Chondrocyte (in vitro differentiated cells): ENCODE measurements at regions not wholly inside any gene's neighbourhood (a gene's known extent, or its start where the extent isn't known, plus 50 kb on each side); places are given as distances from the start of the nearest gene placed in this dataset.

Experiments used
- DNase-seq: peaks from one replicate; pipeline ENCODE4 v3.0.0; 2021; ENCODE audit warnings: mixed read lengths, low spot score
- H3K27ac Mint-ChIP-seq: one replicate; pipeline ENCODE4 v1.8.0; 2021; ENCODE audit warnings: mild to moderate bottlenecking, moderate library complexity, mixed read lengths; ENCODE audit not compliant: unreplicated experiment
- H3K27me3 Mint-ChIP-seq: 2 replicates; pipeline ENCODE4 v1.8.0; 2021; ENCODE audit warnings: low read depth, mixed read lengths
- H3K36me3 Mint-ChIP-seq: 2 replicates; pipeline ENCODE4 v1.8.0; 2021; ENCODE audit warnings: low read depth, mixed read lengths
- H3K4me1 Mint-ChIP-seq: 2 replicates; pipeline ENCODE4 v1.8.0; 2021; ENCODE audit warnings: low read depth, mild to moderate bottlenecking, mixed read lengths
- H3K4me3 Mint-ChIP-seq: one replicate; pipeline ENCODE4 v1.8.0; 2021; ENCODE audit warnings: mild to moderate bottlenecking, moderate library complexity, mixed read lengths; ENCODE audit not compliant: unreplicated experiment
- H3K9me3 Mint-ChIP-seq: 2 replicates; pipeline ENCODE4 v1.8.0; 2021; ENCODE audit warnings: low read depth, mixed read lengths
- TF ChIP-seq, protein P1 (sequence below): fragments of 200-600 bp; sonication (generic); IDR thresholded peaks from 2 replicates; pipeline ENCODE4 v1.5.0; 2021; ENCODE audit warnings: antibody characterized with exemption, mild to moderate bottlenecking, moderate library complexity

DNA sequence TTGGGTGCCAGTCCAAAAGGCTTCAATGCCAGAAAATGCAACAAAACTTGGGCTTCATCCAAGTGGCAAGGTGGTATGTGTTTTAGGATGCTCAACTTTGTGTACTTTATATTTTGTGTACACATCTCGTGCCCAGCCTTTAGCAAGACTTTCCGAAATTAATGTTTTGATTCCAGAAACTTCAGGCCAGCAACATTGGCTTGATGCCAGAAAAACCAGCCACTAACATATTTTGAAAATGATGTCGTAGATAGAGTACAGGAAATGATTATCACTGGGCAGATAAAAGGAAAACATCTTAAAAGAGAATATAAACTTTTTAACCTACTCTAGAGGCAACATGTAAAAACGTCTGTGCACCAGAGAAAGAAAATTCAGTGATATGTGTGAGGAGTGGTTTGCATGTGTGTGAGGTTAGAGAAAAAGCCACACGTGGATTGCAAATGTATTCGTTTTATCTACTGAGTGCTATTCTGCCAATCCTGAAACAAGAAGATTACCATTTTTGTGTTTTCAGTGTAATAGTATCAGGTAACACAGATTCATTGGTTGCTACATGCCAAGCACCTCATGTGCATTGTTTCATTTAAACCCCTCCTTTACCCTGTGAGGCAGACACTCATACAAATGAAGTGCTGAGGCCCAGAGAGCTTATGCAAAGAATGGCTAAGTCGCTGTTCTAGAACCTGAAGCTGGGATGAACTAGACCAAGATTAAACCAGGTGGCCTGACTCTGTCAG, 264.8 kb downstream of the C1D start:
- H3K9me3 Mint-ChIP-seq, result no peaks in the 10 kb centered on the region
- no peaks in the 10 kb centered on the region for H3K27me3 Mint-ChIP-seq
- TF ChIP-seq, protein P1, sequence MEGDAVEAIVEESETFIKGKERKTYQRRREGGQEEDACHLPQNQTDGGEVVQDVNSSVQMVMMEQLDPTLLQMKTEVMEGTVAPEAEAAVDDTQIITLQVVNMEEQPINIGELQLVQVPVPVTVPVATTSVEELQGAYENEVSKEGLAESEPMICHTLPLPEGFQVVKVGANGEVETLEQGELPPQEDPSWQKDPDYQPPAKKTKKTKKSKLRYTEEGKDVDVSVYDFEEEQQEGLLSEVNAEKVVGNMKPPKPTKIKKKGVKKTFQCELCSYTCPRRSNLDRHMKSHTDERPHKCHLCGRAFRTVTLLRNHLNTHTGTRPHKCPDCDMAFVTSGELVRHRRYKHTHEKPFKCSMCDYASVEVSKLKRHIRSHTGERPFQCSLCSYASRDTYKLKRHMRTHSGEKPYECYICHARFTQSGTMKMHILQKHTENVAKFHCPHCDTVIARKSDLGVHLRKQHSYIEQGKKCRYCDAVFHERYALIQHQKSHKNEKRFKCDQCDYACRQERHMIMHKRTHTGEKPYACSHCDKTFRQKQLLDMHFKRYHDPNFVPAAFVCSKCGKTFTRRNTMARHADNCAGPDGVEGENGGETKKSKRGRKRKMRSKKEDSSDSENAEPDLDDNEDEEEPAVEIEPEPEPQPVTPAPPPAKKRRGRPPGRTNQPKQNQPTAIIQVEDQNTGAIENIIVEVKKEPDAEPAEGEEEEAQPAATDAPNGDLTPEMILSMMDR, result no peak
- H3K4me3 Mint-ChIP-seq, result no peak overlapping the region
- H3K4me1 Mint-ChIP-seq, result peaks cover 11% of the 10 kb centered on the region
- no peak overlapping the region for H3K27ac Mint-ChIP-seq
- no peaks in the 10 kb centered on the region for H3K36me3 Mint-ChIP-seq
- DNase-seq, result no peak

- Mint-ChIP-seq H3K4me3 (no peak overlapping the region), H3K36me3 (no peaks in the 10 kb centered on the region), H3K27me3 (no peaks in the 10 kb centered on the region), H3K27ac (no peak overlapping the region), H3K9me3 (no peaks in the 10 kb centered on the region), H3K4me1 (peaks cover 11% of the 10 kb centered on the region)
- TF ChIP-seq, protein P1, result no peak
- DNase-seq, result no peak
These were observed 264.2 kb downstream of the C1D start for GRCh38 chr2:67798541-67799160.

GRCh38 chr2:67799886-67800285, 262.9 kb downstream of the C1D start:
- DNase-seq, result no peak
- no peaks in the 10 kb centered on the region for H3K36me3 Mint-ChIP-seq
- H3K4me3 Mint-ChIP-seq, result no peak overlapping the region
- TF ChIP-seq, protein P1, result no peak
- H3K9me3 Mint-ChIP-seq, result no peaks in the 10 kb centered on the region
- H3K4me1 Mint-ChIP-seq, result peaks cover 11% of the 10 kb centered on the region
- no peak overlapping the region for H3K27ac Mint-ChIP-seq
- H3K27me3 Mint-ChIP-seq, result no peaks in the 10 kb centered on the region

- H3K27me3 Mint-ChIP-seq, result no peaks in the 10 kb centered on the region
- H3K4me3 Mint-ChIP-seq, result no peak overlapping the region
- DNase-seq, result no peak
- peaks cover 5% of the 10 kb centered on the region for H3K9me3 Mint-ChIP-seq
- no peaks in the 10 kb centered on the region for H3K36me3 Mint-ChIP-seq
- H3K27ac Mint-ChIP-seq, result no peak overlapping the region
- TF ChIP-seq, protein P1, result no peak
- peaks cover 10% of the 10 kb centered on the region for H3K4me1 Mint-ChIP-seq
These were observed 260.5 kb downstream of the C1D start for GRCh38 chr2:67802291-67802690.

- TF ChIP-seq, protein P1, result no peak
- Mint-ChIP-seq H3K9me3 (peaks cover 7% of the 10 kb centered on the region), H3K27me3 (no peaks in the 10 kb centered on the region)
These were observed 260.0 kb downstream of the C1D start for GRCh38 chr2:67802824-67803223.

More at GRCh38 chr2:67802824-67803223, 260.0 kb downstream of the C1D start:
- no peak overlapping the region for H3K27ac Mint-ChIP-seq
- H3K4me3 Mint-ChIP-seq, result no peak overlapping the region
- peaks cover 4% of the 10 kb centered on the region for H3K4me1 Mint-ChIP-seq
- no peak for DNase-seq
- H3K36me3 Mint-ChIP-seq, result no peaks in the 10 kb centered on the region
